IPS-20b (cell line): ENCODE measurements at regions not wholly inside any gene's neighbourhood (a gene's known extent, or its start where the extent isn't known, plus 50 kb on each side); places are given as distances from the start of the nearest gene placed in this dataset.

Experiments used
- H3K27ac ChIP-seq: one replicate; pipeline ENCODE4 v1.5.1; 2013; ENCODE audit warnings: low read length
- H3K27me3 ChIP-seq: 2 replicates; pipeline ENCODE4 v1.6.1; 2013; ENCODE audit warnings: mild to moderate bottlenecking, low read length, inconsistent platforms; ENCODE audit not compliant: insufficient read depth
- H3K36me3 ChIP-seq: 2 replicates; pipeline ENCODE4 v1.6.1; 2013; ENCODE audit warnings: low read depth, mild to moderate bottlenecking, inconsistent platforms, low read length, moderate library complexity; ENCODE audit not compliant: insufficient read depth
- H3K4me1 ChIP-seq: 2 replicates; pipeline ENCODE4 v1.6.1; 2013; ENCODE audit warnings: mild to moderate bottlenecking, control low read depth, inconsistent platforms, low read length, moderate library complexity; ENCODE audit not compliant: insufficient read depth
- H3K4me3 ChIP-seq: 2 replicates; pipeline ENCODE4 v1.5.1; 2013; ENCODE audit warnings: mild to moderate bottlenecking, low read length, inconsistent platforms
- H3K9ac ChIP-seq: 2 replicates; pipeline ENCODE4 v1.6.1; 2013; ENCODE audit warnings: low read depth, mild to moderate bottlenecking, inconsistent platforms, low read length, moderate library complexity
- H3K9me3 ChIP-seq: 2 replicates; pipeline ENCODE4 v1.6.1; 2013; ENCODE audit warnings: mild to moderate bottlenecking, low read depth, low read length, inconsistent platforms; ENCODE audit not compliant: insufficient read depth

GRCh38 chr2:42879121-42879705 lies 86.8 kb upstream of the HAAO start:
- Histone ChIP-seq H3K36me3 (no peaks in the 10 kb centered on the region), H3K4me3 (no peak overlapping the region), H3K9me3 (no peaks in the 10 kb centered on the region), H3K9ac (no peak overlapping the region), H3K27me3 (no peaks in the 10 kb centered on the region), H3K27ac (no peak overlapping the region), H3K4me1 (no peaks in the 10 kb centered on the region)

GRCh38 chr2:42878581-42878980 lies 86.2 kb upstream of the HAAO start:
- H3K4me1 ChIP-seq: no peaks in the 10 kb centered on the region
- no peaks in the 10 kb centered on the region for H3K36me3 ChIP-seq
- no peak overlapping the region for H3K9ac ChIP-seq
- H3K27me3 ChIP-seq: no peaks in the 10 kb centered on the region
- no peak overlapping the region for H3K4me3 ChIP-seq
- no peak overlapping the region for H3K27ac ChIP-seq
- H3K9me3 ChIP-seq: no peaks in the 10 kb centered on the region

GRCh38 chr2:42877936-42878335 lies 85.6 kb upstream of the HAAO start:
- Histone ChIP-seq H3K4me3 (no peak overlapping the region), H3K9ac (no peak overlapping the region), H3K36me3 (no peaks in the 10 kb centered on the region), H3K9me3 (no peaks in the 10 kb centered on the region), H3K27ac (no peak overlapping the region), H3K27me3 (no peaks in the 10 kb centered on the region), H3K4me1 (no peaks in the 10 kb centered on the region)

- no peak overlapping the region for H3K9ac ChIP-seq
- no peaks in the 10 kb centered on the region for H3K9me3 ChIP-seq
- H3K36me3 ChIP-seq: no peaks in the 10 kb centered on the region
- no peaks in the 10 kb centered on the region for H3K4me1 ChIP-seq
- no peak overlapping the region for H3K4me3 ChIP-seq
- H3K27ac ChIP-seq: no peak overlapping the region
- H3K27me3 ChIP-seq: no peaks in the 10 kb centered on the region
Measured at GRCh38 chr2:42877511-42877910, 85.1 kb upstream of the HAAO start.

DNA sequence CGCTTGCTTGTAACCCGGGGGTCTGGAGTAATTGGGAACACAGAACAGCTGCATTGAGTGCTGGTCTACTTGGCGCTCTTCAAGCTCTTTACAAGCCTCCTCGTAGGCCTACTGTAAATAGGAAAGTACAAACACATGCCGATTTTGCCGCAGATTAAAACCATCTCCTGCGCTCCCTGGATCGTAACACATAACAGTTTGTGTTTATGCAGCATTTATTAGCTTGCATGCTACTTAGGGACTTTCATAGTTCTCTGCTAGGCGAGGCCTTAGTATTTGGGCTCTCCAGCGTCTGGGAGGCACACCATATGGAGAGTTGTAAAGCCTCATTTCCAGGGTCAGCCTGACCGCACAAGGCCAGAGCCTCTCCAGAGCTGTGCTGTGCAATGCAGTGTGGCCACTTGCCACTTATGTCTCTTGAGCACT lies 84.0 kb upstream of the HAAO start:
- Histone ChIP-seq H3K27me3 (no peaks in the 10 kb centered on the region), H3K36me3 (no peaks in the 10 kb centered on the region), H3K9me3 (no peaks in the 10 kb centered on the region), H3K27ac (no peak overlapping the region), H3K4me3 (no peak overlapping the region), H3K9ac (no peak overlapping the region), H3K4me1 (no peaks in the 10 kb centered on the region)

DNA sequence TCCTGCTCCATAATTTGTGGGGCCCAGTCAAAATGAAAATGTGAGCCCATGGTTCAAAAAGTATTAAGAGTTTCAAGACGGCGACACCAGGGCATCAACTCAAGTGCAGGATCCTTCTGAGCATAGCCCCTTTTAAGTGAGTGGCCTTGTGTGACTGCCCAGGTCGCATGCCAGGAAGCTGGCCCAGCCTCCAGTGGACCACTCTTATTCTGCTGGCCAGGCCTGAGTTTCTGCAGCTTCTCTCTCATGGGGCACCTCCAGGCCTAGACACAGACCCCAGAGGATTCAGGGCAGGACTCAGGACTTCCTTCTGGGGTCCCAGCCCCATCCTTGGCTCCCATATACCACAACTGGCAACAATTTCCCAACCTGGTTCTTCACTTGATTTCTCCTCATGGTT lies 83.5 kb upstream of the HAAO start:
- H3K9ac ChIP-seq: no peak overlapping the region
- H3K9me3 ChIP-seq: no peaks in the 10 kb centered on the region
- H3K4me3 ChIP-seq: no peak overlapping the region
- H3K27ac ChIP-seq: no peak overlapping the region
- no peaks in the 10 kb centered on the region for H3K36me3 ChIP-seq
- no peaks in the 10 kb centered on the region for H3K4me1 ChIP-seq
- H3K27me3 ChIP-seq: no peaks in the 10 kb centered on the region

- no peaks in the 10 kb centered on the region for H3K9me3 ChIP-seq
- H3K27ac ChIP-seq: no peak overlapping the region
- H3K9ac ChIP-seq: no peak overlapping the region
- no peaks in the 10 kb centered on the region for H3K36me3 ChIP-seq
- H3K27me3 ChIP-seq: no peaks in the 10 kb centered on the region
- no peaks in the 10 kb centered on the region for H3K4me1 ChIP-seq
- H3K4me3 ChIP-seq: no peak overlapping the region
Measured at GRCh38 chr2:42874949-42875801, 82.8 kb upstream of the HAAO start.

DNA sequence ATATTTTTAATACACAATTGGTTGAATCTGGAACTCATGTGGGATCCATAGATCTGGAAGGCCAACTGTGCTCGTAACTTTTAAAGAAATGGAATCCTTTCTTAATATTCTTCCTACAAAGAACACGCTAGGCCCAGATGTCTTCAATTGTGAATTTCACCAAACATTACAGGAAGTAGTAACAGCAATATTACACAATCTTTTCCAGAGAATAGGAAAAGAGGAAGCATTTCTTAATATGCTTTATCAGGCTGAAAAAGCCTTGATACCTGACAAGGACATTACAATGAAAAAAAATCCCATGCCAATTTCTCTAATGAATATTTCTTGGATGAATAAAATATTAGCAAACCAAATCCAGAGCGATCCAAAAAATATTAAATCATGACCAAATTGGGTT lies 80.3 kb upstream of the HAAO start:
- Histone ChIP-seq H3K27ac (no peak overlapping the region), H3K9ac (no peak overlapping the region), H3K9me3 (peaks cover 14% of the 10 kb centered on the region), H3K4me1 (no peaks in the 10 kb centered on the region), H3K27me3 (no peaks in the 10 kb centered on the region), H3K4me3 (no peak overlapping the region), H3K36me3 (no peaks in the 10 kb centered on the region)

GRCh38 chr2:42871372-42871771 lies 79.0 kb upstream of the HAAO start:
- Histone ChIP-seq H3K9me3 (peaks cover 14% of the 10 kb centered on the region), H3K4me3 (no peak overlapping the region), H3K9ac (no peak overlapping the region), H3K36me3 (no peaks in the 10 kb centered on the region), H3K27ac (no peak overlapping the region), H3K27me3 (no peaks in the 10 kb centered on the region), H3K4me1 (no peaks in the 10 kb centered on the region)

DNA sequence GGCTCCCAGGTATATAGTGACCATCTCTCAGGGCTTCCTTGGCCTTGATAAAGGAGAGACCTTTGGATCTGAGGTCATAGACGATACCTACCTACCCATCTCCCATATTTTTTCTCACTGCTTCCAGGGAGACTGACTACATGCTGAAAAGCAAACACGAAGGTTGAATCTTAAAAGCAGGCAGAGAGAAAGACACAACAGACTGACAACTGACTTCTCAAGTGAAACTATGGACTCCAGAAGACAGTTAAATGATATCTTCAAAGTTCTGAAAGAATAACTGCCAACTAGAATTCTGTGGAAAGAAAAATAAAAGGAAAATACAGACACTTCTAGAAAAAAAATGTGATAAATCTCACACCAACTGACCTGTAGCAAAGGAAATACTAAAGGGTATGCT lies 76.5 kb upstream of the HAAO start:
- H3K27ac ChIP-seq: no peak overlapping the region
- H3K36me3 ChIP-seq: no peaks in the 10 kb centered on the region

DNA sequence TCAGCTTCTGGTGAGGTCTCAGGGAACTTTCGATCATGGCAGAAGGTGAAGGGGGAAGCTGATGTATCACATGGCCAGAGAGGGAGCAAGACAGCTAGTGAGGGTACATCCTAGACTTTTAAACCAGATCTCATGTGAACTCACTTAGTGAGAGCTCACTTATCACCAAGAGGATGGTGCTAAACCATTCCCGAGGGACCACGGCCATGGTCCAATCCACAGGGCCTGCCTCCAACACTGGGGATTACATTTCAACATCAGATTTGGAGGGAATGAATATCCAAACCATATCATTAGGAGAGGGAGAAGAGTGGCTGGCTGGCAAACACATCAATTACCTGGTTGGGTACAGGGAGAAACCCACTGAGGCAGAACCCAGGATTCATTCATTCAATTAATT lies 75.7 kb upstream of the HAAO start:
- no peaks in the 10 kb centered on the region for H3K27me3 ChIP-seq
- no peak overlapping the region for H3K27ac ChIP-seq
- peaks cover 14% of the 10 kb centered on the region for H3K9me3 ChIP-seq
- no peak overlapping the region for H3K9ac ChIP-seq
- no peak overlapping the region for H3K4me3 ChIP-seq
- no peaks in the 10 kb centered on the region for H3K4me1 ChIP-seq
- no peaks in the 10 kb centered on the region for H3K36me3 ChIP-seq

More for the DNA sequence above, 76.5 kb upstream of the HAAO start:
- Histone ChIP-seq H3K4me1 (no peaks in the 10 kb centered on the region), H3K27me3 (no peaks in the 10 kb centered on the region), H3K9me3 (peaks cover 14% of the 10 kb centered on the region), H3K4me3 (no peak overlapping the region), H3K9ac (no peak overlapping the region)
